ENCODE measurements at regions not wholly inside any gene's neighbourhood (a gene's known extent, or its start where the extent isn't known, plus 50 kb on each side); places are given as distances from the start of the nearest gene placed in this dataset.

DNA sequence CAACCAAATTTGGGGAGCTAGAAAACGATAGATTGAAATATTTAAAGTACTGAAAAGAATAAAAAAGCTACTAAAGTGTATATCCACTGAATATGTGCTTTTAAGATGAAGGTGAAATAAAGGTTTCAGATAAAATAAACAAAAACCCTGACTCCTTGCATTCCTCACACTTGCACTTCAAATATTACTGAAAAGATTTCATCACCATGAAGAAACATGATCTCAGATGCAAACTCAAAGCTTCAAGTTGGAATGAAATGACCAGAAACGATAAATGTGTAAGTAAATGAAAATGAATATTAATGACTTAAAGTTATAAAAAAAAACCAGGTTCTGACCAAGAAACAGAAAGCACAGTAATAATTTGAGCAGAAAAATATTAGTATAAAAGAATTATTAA lies 1246.0 kb upstream of the ACVR2A start:
- no peak overlapping the region for H3K4me3 ChIP-seq
- no peaks in the 10 kb centered on the region for H3K4me1 ChIP-seq
- DNase-seq (ENCODE audit: low spot score in 2 of 2): no peak
- intact Hi-C loops (cut with DNase I; ENCODE audit: low total_unique reads): no loop called here
- no peaks in the 10 kb centered on the region for H3K36me3 ChIP-seq
- H3K9me3 ChIP-seq: no peaks in the 10 kb centered on the region
- H3K27ac ChIP-seq: no peak overlapping the region
- no peaks in the 10 kb centered on the region for H3K27me3 ChIP-seq
- no peak for TF ChIP-seq POLR2AphosphoS5 (IDR thresholded peaks at IDR 0.05)
- TF ChIP-seq, protein P1, sequence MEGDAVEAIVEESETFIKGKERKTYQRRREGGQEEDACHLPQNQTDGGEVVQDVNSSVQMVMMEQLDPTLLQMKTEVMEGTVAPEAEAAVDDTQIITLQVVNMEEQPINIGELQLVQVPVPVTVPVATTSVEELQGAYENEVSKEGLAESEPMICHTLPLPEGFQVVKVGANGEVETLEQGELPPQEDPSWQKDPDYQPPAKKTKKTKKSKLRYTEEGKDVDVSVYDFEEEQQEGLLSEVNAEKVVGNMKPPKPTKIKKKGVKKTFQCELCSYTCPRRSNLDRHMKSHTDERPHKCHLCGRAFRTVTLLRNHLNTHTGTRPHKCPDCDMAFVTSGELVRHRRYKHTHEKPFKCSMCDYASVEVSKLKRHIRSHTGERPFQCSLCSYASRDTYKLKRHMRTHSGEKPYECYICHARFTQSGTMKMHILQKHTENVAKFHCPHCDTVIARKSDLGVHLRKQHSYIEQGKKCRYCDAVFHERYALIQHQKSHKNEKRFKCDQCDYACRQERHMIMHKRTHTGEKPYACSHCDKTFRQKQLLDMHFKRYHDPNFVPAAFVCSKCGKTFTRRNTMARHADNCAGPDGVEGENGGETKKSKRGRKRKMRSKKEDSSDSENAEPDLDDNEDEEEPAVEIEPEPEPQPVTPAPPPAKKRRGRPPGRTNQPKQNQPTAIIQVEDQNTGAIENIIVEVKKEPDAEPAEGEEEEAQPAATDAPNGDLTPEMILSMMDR (IDR thresholded peaks at IDR 0.05): no peak
- no peak for TF ChIP-seq POLR2A (IDR thresholded peaks at IDR 0.05)

DNA sequence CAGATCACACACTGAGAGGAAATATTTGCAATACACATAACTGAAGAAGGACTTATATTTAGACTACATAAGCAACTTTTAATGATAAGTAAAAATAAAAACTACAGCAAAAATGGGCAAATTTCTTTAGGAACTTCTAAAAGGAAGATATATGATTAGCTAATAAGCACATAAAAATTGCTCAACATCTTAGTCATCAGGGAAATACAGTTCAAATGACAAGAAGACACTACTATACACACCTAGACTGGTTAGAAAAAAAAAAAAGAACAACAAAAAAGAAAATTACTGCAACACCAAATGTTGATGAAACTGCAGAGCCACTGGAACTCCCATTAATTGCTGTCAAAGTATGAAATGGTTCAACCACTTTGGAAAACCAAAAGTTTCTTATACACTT lies 1247.5 kb upstream of the ACVR2A start:
- H3K36me3 ChIP-seq: no peaks in the 10 kb centered on the region

DNA sequence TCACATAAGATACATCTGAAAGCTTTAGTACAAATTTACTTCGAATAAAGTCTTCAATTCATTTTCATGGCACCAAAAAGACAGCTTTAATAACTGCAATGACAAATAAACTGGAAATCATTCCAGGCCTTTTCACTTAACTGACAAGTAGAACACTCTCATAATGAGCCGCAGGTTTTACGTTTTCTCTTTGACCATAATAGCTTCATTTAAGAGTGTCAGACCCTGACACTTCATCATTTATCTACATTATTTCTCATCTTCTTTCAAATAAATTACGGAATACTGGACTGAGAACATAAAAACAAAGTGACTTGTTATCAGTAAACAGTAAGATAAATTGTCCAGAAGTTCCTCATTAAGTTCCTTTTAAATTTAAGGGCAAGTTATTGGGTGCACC lies 1252.9 kb upstream of the ACVR2A start:
- intact Hi-C loops (cut with DNase I; ENCODE audit: low total_unique reads): no loop called here
- no peak for DNase-seq (ENCODE audit: low spot score in 2 of 2)
- no peaks in the 10 kb centered on the region for H3K27me3 ChIP-seq
- no peak overlapping the region for H3K4me3 ChIP-seq
- TF ChIP-seq, protein P1 (IDR thresholded peaks at IDR 0.05): no peak
- no peak for TF ChIP-seq POLR2A (IDR thresholded peaks at IDR 0.05)
- TF ChIP-seq POLR2AphosphoS5 (IDR thresholded peaks at IDR 0.05): no peak
- no peaks in the 10 kb centered on the region for H3K9me3 ChIP-seq
- H3K4me1 ChIP-seq: no peaks in the 10 kb centered on the region
- H3K27ac ChIP-seq: no peak overlapping the region
- H3K36me3 ChIP-seq: no peaks in the 10 kb centered on the region

More for the DNA sequence above, 1247.5 kb upstream of the ACVR2A start:
- intact Hi-C loops (cut with DNase I; ENCODE audit: low total_unique reads): no loop called here
- DNase-seq (ENCODE audit: low spot score in 2 of 2): no peak
- H3K9me3 ChIP-seq: no peaks in the 10 kb centered on the region
- H3K4me3 ChIP-seq: no peak overlapping the region
- no peaks in the 10 kb centered on the region for H3K4me1 ChIP-seq
- H3K27me3 ChIP-seq: no peaks in the 10 kb centered on the region
- TF ChIP-seq, protein P1 (IDR thresholded peaks at IDR 0.05): no peak
- no peak for TF ChIP-seq POLR2A (IDR thresholded peaks at IDR 0.05)
- no peak for TF ChIP-seq POLR2AphosphoS5 (IDR thresholded peaks at IDR 0.05)
- no peak overlapping the region for H3K27ac ChIP-seq

DNA sequence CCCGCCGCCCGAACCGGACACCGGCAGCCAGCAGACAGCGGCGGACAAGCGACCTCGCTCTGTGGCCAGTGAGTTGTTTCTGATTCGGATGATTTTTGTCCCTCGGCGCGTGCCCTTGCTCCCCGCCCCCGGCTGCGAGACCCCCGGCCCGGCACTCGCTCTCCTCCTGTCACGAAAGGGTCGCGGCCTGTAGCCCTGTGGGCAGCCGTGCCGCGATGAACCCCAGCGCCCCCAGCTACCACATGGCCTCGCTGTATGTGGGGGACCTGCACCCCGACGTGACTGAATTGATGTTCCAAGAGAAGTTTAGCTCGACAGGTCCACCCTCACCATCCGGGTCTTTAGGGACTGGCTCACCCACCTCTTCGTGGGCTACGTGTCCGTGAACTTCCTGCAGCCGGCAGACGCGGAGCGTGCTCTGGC lies 1257.5 kb upstream of the ACVR2A start:
- no peaks in the 10 kb centered on the region for H3K27me3 ChIP-seq
- H3K4me3 ChIP-seq: no peak overlapping the region
- no peak for DNase-seq (ENCODE audit: low spot score in 2 of 2)
- no peak overlapping the region for H3K27ac ChIP-seq
- H3K36me3 ChIP-seq: no peaks in the 10 kb centered on the region
- intact Hi-C loops (cut with DNase I; ENCODE audit: low total_unique reads): no loop called here
- H3K4me1 ChIP-seq: no peaks in the 10 kb centered on the region
- TF ChIP-seq, protein P1 (IDR thresholded peaks at IDR 0.05): no peak
- TF ChIP-seq POLR2AphosphoS5 (IDR thresholded peaks at IDR 0.05) (no peak), POLR2A (IDR thresholded peaks at IDR 0.05) (no peak)
- H3K9me3 ChIP-seq: no peaks in the 10 kb centered on the region

DNA sequence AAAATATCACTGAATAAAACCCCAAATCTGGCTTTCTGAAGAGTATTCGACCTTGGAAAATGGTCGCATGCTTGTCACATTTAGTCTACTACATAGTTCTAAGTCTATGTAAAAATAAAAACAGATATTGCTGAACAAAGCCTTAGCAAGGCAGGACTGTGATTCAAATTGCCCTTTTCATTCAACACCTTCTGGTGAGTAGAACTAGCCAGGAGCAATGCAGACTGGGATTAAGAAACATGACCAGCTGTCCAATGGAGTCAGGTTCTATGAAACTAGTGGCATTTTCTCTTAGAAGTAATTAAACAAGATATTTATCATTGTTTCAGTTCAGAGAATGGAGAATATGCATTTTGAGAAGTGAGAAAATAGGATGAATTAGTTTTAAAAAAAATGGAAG lies 1260.5 kb upstream of the ACVR2A start:
- Histone ChIP-seq H3K9me3 (no peaks in the 10 kb centered on the region), H3K4me1 (no peaks in the 10 kb centered on the region), H3K36me3 (no peaks in the 10 kb centered on the region), H3K27ac (no peak overlapping the region), H3K27me3 (no peaks in the 10 kb centered on the region), H3K4me3 (no peak overlapping the region)
- DNase-seq (ENCODE audit: low spot score in 2 of 2): no peak
- no peak for TF ChIP-seq POLR2AphosphoS5 (IDR thresholded peaks at IDR 0.05)
- intact Hi-C loops (cut with DNase I; ENCODE audit: low total_unique reads): no loop called here
